DMS53 (cell line): ENCODE measurements at regions not wholly inside any gene's neighbourhood (a gene's known extent, or its start where the extent isn't known, plus 50 kb on each side); places are given as distances from the start of the nearest gene placed in this dataset.
A peak's percentile ranks its signal among the peaks of the same experiment; 100 is the strongest.

ENCODE experiments used
- DNase-seq: peaks from one replicate; lab custom pipeline; 2025; lab: John Stamatoyannopoulos, UW

DNA sequence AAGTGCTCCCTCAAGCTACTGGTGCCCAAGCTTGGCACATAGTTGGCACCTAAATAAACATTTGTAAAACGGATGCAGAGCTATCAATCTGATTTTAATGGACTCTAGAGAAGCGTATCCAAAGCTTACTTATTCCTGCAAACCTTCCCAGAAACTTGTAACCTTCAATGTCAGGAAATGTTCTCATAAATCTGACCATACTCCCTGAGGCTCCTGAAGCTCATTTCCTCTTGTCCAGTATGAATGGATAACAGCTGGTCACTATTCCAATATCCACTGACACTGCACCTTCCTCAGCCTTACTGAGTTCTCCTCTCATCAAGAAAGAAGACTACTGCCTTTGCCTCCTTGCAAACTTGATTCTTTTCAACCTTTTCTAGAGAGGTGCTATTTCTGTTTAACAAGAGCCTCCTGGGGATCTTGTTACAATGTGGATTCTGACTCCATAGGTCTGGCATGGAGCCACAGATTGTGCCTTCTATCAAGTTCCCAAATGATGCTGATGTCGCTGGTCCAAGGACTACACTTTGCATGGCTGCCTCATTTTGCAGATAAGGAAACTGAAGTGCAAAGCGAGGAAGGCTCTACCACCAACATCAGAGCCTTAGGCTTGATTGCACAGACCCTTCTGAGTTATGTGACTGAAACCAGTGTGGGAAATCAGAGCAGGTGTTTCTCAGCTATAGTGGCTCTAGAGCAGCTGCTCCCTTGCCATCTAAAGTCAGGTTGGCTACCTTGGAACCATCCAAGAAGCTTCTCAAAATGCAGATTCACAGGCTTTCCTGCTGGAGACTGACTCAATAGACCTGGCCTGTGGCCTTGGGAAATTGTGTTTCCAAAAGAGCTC, 377.8 kb downstream of the SOX9 start:
- DNase-seq: peak; percentile 31

DNA sequence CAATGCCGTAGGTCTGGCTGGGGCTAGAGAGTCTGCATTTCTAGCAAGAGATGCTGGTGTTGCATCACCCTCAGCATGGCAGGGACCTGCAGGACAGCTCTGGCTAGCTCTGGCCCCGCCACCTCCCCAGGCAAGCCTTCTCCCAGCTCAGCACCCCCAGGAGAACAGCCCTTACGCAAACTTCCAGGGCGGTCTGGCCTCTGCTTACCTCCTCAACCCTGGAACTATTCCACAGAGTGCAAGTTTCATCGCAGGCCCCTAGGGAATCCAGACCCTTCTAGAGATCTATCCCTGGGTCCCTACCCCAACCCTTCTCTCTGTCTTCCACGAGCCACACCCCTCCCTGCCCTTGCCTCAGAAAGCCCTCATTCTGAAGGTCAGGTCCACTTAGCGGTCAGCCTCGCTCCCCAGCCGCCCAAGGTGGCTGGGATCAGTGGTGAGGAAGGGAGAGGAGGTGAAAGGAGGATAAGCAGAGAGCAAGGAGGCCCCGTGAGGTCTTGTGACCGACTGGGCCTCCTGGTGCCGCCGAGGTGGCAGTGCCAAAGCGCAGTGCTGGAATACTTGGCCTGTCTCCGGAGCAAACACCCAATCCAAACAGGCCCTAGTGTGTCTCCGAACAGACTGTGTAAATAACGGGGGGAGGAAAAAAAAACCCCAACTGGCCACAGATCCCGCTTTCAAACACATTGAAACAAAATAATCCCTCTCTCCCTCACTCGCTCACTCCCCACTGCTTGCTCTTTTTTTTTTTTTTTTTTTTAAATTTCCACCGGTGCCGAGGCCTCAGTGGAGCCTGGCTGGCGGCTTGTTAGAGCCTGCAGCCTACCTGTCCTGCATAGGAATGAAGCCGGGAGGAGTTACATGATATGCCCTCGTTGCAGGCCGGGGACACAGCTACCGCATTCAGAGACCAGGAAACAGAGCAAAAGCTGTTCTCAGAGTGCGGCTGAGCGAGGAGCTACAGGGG, 380.9 kb downstream of the SOX9 start:
- no peak for DNase-seq

DNA sequence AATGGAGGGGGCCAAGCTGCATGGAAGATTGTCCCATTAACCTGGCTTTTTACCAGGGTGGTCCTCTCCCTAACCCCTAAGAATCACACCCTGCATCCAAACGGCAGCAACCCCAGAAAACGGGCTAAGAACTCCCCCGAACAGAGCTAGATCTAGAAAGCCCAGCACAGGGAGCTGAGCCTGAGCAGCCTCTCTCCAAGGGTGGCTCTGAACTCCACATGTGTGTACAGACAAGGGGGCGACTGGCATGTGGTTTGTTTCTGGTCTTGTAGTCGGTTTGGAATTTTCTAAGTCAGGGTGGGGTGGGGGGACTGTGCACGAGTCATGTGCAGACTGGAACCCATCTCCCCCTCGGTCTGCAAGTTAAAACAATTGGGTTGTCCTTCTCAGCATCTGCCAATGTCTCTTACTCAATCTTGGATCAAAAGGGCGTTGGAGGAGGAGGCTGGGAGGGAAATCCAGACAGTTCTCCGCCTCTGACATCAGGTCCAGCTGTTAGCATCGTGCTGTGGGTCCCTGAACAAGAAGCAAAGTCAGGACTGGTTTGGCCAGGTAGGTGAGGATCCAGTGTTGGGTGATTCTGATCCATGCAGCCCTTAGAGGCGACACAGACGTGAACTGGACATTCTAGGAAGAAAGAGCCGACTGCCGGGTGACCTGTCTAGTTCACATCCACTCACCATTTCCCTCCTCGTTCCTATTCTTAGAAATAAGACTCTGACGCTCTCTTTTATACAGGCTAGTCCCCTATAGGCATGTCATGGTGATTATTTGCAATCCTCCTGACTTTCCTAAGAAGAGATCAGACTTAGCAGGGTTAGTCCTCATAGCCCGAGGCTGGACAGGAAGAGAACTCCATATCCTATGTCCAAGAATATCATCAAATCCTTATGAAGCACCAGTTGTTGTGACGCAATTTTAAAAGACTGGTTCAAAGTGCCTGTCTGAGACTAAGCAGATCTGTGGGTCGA, 381.8 kb downstream of the SOX9 start:
- DNase-seq: no peak

DNA sequence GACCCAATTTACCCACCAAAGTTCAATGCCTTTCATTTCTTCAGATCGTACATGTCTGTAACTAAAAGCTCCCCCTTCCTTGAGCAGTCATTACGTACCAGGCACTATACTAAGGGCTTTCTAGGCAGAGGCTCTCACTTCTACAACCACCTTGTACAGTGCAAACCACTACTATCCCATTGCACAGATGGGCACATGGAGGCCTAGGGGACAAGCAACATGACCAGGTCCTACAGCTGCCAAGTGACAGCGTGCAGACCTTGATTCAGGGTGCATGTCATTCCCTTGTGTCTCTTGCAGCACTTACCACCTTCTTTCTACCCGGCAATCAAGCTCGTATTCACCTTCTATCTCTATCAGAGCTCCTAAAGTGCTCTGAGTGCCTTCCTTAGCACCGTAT, 382.7 kb downstream of the SOX9 start:
- DNase-seq: no peak

DNA sequence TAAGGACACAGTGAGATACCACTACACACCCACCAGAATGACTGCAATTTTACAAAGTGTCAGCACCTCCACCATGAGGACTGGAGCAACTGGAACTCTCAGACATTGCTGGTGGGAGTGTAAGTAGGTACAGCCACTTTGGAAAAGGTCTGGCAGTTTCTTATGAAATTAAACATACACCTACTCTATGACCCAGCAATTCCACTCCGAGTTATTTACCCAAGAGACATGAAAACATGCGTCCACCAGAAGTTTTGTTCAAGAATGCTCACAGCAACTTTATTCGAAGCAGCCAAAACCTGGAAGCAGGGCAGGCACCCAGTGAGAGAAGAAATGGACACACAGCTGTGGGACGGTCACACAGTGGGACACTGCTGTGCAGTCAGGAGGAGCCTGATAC, 384.0 kb downstream of the SOX9 start:
- no peak for DNase-seq

DNA sequence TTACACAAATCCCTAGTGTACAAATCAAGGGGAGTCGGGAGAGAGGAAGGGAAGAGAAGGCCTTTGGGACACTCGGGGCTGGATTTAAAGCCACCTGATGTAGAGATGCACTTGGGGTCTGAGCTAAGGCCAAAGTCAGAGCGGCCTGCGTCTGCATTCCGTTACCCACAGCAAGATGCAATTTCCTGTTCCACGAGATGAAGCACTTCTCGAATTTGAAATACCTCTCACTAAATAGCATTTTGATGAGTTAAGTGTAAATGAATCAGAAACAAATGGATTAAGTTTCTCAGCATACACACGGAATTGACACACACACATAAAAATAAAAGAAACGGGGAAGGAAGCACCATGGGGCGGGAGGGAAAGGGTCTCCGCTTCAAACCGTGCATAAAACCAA, 386.0 kb downstream of the SOX9 start:
- no peak for DNase-seq

DNA sequence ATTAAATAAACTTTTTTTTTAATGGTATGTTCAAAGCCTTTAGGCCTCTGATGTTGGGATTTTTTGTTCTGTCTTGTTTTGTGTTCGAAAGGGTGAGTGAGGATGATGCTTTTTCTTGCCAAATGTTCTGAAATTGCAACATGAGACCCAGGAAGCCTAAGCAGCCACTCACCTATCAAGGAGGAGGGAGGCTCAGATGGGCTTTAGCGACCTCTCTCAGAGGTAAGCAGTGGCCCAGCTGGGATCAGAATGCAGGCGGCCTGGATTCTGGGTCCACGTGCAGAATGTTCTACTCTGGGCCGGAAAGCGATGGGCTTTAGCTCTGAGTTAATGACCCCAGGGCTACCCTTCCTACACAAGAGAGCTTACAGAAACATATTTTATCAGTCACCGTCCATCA, 386.6 kb downstream of the SOX9 start:
- no peak for DNase-seq

DNA sequence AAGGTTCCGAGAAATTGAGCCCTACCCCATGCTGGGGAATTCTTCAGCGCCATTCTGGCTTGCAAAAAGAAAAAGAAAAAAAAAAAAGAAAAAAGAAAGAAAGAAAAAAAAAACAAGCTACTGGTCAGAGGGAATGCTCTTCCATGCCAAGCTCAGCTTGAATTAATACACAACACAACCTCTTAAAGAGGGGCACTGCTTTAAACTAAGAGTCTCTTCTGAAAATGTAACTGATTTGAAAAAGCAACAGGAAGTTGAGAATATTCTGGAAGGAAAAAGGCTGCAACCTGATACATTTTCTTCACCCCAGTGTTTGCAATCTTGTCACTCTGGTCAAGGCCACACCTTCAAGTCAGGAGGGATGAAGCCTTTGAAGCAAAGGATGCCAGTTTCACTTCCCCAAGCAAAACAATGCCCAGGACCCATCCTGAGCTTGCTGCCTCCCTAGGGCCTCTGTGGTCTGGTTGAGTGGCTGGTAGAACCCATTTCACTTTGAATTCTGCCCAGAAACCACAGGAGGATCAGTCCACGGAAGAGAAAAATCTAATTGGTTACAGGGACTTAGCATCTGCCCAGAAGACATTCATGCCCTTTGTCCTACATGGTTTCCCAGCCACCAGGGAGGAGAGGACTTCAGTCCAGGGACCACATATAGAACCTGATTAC, 389.7 kb downstream of the SOX9 start:
- no peak for DNase-seq

DNA sequence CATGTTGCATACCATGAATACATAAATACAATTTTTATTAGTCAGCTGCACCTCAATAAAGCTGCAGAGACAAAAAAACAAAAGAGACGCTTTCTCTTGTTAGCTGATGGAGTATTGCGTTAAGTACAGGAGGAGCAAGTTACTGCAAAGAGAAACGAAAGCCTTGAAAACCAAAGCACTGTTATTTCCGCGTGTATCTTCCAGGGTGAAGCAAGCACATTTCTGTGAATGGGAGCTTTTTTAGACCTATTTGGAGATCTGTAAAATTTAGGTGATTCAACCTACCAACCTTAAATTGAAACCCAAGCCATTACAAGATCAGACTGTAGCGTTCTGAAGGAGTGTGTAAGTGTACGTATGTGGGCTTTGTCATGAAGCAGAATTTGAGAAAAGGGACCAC, 390.4 kb downstream of the SOX9 start:
- no peak for DNase-seq

DNA sequence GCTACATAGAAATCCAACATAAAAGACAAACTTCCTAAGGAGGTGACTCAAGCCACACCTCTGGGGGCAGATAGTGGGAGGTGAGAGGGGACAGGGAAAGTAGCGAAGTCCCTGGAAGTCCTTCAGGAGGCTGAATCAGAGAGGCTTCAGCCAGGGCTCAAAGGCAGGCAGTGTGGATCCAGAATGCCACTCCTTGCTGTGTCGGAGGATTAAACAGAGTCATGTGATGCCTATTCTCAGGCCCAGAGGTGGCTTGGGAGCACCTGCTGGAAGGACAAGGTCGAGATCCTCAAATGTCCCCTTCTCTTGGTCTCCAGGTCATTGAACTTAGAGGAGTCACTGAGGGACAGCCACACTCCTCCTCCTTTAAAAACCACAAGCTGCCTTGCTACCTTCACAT, 391.1 kb downstream of the SOX9 start:
- DNase-seq: peak; percentile 43

DNA sequence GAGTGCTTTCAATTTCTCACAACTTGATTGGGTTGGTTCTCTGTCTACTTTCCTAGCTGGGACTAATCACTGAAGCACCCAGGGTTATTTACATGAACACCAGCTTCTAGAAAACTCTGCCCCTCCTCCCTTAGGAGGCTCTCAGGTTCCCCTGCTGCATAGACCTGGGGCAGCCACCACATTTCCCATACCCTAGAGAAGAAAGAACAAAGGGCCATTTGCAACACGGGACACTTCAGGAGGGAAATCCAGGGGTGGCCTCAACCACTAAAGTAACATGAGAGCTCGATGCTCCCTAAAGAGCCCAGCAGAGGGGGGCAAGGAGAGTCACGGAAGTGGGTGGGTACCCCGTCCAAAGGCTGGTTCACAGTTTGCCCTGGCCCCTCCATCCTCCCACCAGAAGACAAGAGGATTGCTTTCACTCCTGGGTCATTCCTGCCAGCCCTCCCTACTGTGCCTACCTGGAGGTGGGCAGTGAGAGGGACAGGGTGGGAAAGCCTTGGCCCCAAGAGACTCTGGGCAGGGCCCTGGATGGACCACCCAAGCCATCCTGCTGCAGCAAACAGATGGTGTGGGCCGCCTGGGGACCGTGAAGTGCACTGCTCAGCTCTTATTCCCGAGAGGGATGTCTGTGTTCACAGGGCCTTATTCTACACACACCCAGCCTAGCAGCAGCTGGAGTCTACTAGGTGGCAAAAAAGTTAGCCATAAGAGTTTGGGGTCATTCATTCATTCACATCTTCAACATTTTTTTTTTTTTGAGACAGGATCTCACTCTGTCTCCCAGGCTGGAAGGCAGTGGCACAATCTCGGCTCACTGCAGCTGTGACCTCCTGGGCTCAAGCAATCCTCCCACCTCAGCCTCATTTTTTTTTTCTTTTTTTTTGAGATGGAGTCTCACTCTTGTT, 392.1 kb downstream of the SOX9 start:
- DNase-seq: no peak

DNA sequence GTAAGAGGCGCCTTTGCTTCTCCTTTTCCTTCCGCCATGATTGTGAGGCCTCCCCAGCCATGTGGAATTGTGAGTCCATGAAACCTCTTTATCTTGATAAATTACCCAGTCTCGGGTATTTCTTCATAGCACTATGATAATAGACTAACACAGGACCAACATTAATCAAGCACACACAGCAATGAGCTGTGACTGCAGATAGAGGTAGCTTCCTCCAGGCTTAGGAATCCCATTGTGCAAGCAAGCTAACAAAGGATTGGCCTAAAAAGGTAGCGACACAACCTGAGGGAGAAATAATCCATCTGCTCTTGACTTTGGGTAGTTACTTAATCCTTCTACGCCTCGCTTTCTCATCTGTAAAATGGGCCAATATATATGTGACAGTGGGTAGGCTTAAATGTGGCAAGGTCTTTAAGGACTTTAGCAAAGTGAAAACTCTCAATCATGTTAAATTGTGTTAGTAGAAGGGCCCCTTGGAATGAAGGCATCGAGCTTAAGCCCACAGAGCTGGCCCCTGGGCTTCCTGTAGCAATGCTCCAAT, 393.6 kb downstream of the SOX9 start:
- DNase-seq: no peak

DNA sequence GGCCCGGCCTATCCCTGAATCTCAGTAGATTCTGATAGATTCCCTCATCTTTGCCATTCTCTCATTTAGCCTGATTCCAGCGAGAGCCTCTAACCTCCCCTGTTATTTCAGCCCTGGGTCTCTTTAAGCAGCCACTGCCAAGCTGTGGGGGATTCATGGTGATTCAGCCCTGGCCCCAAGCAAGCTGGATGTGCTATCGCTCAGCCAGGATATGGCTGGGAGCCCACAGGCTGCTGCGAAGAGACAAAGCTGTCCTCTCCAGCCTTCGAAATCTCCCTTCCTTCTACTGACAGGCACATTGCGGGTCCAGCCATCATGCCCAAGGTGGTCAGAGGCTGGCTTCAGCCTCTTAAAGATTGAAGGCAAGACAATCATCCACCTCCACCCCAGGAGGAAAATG, 394.1 kb downstream of the SOX9 start:
- no peak for DNase-seq

DNA sequence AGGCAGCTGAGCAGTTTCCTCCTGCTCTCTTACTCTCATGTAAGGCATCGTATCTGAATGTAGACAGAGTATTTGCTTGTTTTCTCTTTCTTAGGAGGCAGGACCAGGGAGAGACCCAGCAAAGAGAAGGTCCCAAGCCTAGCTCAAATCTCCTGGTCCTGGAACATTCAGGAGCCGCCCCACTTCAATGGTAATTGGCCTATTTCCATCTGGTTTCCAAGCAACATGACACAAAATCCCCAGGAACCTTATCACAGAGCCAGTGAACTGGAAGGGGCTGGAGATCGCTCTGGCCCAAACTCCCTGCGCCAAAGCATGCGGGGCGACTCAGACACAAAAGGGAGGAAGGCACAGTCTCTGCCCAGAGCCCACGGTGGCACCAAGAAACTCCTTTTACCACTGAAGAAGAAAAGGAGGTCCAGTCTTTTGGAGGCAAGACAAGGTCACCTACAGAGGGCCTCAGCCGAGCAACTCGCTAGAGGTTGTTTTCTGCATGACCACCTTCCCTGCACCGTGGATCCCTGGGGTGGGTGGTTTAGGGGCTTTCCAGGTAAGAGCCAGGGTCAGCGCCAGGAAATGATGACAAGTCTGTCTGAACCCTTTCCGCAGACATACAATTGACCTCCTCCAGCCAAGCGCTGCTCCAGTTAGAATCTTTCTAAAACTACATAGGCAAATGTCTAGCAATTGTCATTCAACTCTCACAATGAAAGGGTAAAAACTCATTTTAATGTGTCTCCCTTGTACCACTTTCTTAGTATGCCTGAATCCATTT, 394.7 kb downstream of the SOX9 start:
- DNase-seq: no peak

DNA sequence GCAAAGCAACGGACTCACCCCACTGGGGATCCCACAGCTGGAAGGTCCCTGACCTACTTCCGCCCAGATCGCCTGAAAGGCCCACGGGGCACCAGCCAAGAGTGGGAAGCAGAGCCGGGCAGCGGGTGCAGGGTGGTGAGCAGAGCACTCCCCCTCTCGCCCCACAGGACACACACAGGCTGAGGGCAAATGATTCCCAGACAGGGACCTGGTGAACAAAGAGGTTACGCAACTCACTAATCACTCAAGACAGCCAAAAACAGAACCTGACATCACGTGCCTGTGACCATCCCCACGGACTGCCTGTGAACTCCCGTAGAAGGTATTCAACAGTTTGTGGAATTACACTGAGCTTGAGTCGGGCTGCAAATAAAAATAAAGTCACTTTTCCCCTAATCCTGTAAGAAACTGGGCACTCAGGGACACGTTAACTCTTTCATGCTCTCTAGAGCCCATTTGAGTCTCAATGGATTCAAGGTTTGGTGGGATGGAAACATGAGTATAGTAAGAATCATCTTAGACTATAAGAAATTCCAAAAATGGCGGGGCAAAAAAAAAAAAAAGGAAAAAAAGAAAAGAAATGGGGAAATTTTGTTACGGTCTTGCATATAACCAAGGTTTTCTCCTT, 396.1 kb downstream of the SOX9 start:
- DNase-seq: no peak

DNA sequence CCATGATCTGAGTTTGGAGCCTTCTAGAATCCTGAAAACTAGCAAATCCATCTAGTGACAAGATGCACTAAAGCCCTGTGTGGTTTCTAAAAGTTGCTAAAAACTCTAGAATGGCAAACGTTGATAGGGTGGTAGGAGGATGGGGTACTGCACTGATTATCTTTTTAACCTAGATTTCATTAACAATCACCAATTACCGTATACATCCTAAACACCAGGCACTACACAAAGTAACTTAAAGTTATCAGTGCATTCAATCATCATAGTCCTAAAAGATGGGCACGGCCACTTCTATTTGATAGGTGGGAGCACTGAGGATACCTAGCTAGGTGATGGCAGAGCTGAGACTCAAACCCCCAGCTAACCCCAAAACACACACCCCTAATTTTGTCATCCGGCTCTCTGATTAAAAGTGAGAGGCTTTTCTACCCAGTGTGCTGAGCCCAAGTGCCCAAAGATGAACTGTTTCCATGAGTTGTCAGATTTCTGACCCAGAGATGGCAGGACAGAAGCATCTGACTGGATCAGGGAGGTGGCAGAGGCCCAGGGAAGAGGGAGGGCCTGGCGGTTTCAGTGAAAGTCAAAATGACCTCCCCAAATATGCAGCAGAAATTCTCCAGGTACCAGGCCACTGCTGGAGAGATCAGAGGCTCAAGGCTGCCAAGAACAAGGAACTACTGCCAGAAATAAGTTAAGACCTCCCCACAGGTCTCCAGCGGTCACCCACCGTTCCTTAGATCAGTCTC, 396.8 kb downstream of the SOX9 start:
- DNase-seq: no peak

DNA sequence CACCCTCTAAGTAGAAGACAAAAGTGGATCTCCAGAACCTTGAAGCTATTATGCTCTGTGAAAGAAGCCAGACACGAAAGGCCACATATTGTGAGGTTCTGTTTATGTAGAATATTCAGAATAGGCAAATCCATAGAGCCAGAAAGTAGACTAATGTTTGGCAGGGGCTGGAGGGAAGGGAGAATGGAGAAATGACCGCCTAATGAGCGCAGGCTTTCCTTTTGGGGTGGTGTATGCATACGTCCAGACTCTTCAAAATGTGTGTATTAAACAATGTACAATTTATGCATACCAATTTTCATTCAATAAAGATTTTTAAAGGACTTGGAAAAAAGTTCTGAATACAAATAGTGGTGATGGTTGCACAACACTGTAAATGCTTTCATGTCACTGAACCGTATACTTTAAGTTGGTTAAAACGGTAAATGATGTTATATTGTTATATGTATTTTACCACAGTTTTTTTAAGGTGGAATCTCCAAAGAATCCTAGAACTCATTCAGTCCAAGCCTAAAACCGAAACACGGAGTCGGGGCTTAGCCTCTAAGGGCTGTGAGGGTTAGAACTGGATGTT, 397.4 kb downstream of the SOX9 start:
- no peak for DNase-seq
